H1 (cell line): ENCODE measurements at regions not wholly inside any gene's neighbourhood (a gene's known extent, or its start where the extent isn't known, plus 50 kb on each side); places are given as distances from the start of the nearest gene placed in this dataset.

Experiments used
- CBX5 ChIP-seq: fragments of 300-800, 300-1000 bp; sonication (generic); IDR thresholded peaks from 2 replicates; pipeline ENCODE4 v1.7.1; 2016; ENCODE audit warnings: antibody characterized with exemption, low read length, low read depth
- CTCF ChIP-seq, 3 experiments: IDR thresholded peaks; 1 replicate in 2 of 3; 2 replicates in 1 of 3; pipeline versions ENCODE4 v1.5.1 to v1.6.1; 2011; ENCODE audit warnings: low read length in 3 of 3, mild to moderate bottlenecking in 3 of 3, inconsistent platforms in 2 of 3, low read depth in 1 of 3, moderate library complexity in 1 of 3; ENCODE audit not compliant: insufficient read depth in 1 of 3; ENCODE audit errors: control extremely low read depth in 1 of 3
- E2F6 ChIP-seq: IDR thresholded peaks from 2 replicates; pipeline ENCODE4 v1.6.1; 2012; ENCODE audit warnings: inconsistent platforms
- EGR1 ChIP-seq: IDR thresholded peaks from 2 replicates; pipeline ENCODE4 v1.6.1; 2011; ENCODE audit warnings: low read depth, low read length, borderline replicate concordance
- EZH2 ChIP-seq: fragments of 200-600 bp; sonication (generic); IDR thresholded peaks from 2 replicates; pipeline ENCODE4 v1.7.1; 2012; ENCODE audit warnings: low read depth, mild to moderate bottlenecking, moderate library complexity, low read length, inconsistent platforms; ENCODE audit not compliant: severe bottlenecking
- POLR2AphosphoS5 ChIP-seq: IDR thresholded peaks from 2 replicates; pipeline ENCODE4 v1.6.1; 2011; ENCODE audit warnings: low read depth, low read length
- RNF2 ChIP-seq: fragments of 200-900, 300-1000 bp; sonication (generic); IDR thresholded peaks from 2 replicates; pipeline ENCODE4 v1.7.1; 2016; ENCODE audit warnings: borderline replicate concordance, low read depth, mild to moderate bottlenecking, antibody characterized with exemption, low read length; ENCODE audit not compliant: poor library complexity, severe bottlenecking; ENCODE audit errors: missing control alignments
- SP2 ChIP-seq: IDR thresholded peaks from 2 replicates; pipeline ENCODE4 v1.6.1; 2012; ENCODE audit warnings: mild to moderate bottlenecking, low read length, inconsistent platforms

GRCh38 chr2:22273853-22274252 lies 1111.1 kb upstream of the KLHL29 start:
- TF ChIP-seq SP2 (no peak), POLR2AphosphoS5 (no peak), CBX5 (no peak), CTCF (IDR thresholded peaks at IDR 0.05; ENCODE audit: control extremely low read depth in 1 of 3, insufficient read depth in 1 of 3, low read depth in 1 of 3, low read length in 3 of 3) (no peak), EZH2 (no peak), EGR1 (no peak), E2F6 (no peak), RNF2 (no peak)
